HepG2 (cell line): ENCODE measurements at regions not wholly inside any gene's neighbourhood (a gene's known extent, or its start where the extent isn't known, plus 50 kb on each side); places are given as distances from the start of the nearest gene placed in this dataset.

Experiments
- ATAC-seq: fragments of 200-7000 bp; cut with Tn5 transposase; 3 replicates; pipeline ENCODE4 v1.9.1; 2020; ENCODE audit warnings: mild to moderate bottlenecking, moderate library complexity
- BruUV-seq: library from RNA; stranded (reverse); fragments of 400-500 nt; replicated peaks from 2 replicates; lab custom pipeline; 2021; lab: Mats Ljungman, UMichigan
- CTCF ChIA-PET: fragments of 300-600 bp; formaldehyde crosslinking; extraction: SDS; loops from one replicate; lab custom pipeline; 2021; ENCODE audit warnings: low total read pairs, inconsistent platforms, low intra/inter-chr PET ratio; lab: Yijun Ruan, JAX
- POLR2A ChIA-PET: fragments of 350-600 bp; sonication (Branson Sonifier 250); formaldehyde crosslinking; loops from one replicate; lab custom pipeline; 2020; ENCODE audit warnings: antibody characterized with exemption, inconsistent platforms; lab: Yijun Ruan, JAX
- DNase-seq: peaks from one replicate; pipeline ENCODE4 v3.0.0-alpha.2; 2015; ENCODE audit warnings: low spot score
- FAIRE-seq: peaks from 3 replicates; lab custom pipeline; 2011; peaks lifted over from hg19 to GRCh38; lab: Jason Lieb, UNC
- H2AFZ ChIP-seq: one replicate; pipeline ENCODE4 v1.6.1; 2011; ENCODE audit warnings: low read length, inconsistent platforms
- H3K27ac ChIP-seq: fragments of 300-600 bp; 3 replicates; pipeline ENCODE4 v1.8.0; 2011; ENCODE audit warnings: mixed run types, mild to moderate bottlenecking, mixed read lengths, low read length, inconsistent platforms; ENCODE audit not compliant: insufficient read depth; ENCODE audit errors: extremely low read length
- H3K27me3 ChIP-seq, 2 experiments: fragments of 200-600 bp in 1 of 2; 2 replicates in 1 of 2; 3 replicates in 1 of 2; pipeline versions ENCODE4 v1.6.0 to v1.8.0; 2011; ENCODE audit warnings: low read length in 2 of 2, mild to moderate bottlenecking in 2 of 2, moderate library complexity in 2 of 2, inconsistent platforms in 1 of 2; ENCODE audit not compliant: insufficient read depth in 2 of 2, control insufficient read depth in 1 of 2
- H3K36me3 ChIP-seq, 2 experiments: fragments of 200-600 bp in 1 of 2; replicated peaks in 1 of 2; 2 replicates in 1 of 2; 3 replicates in 1 of 2; pipeline versions ENCODE4 v1.5.1 to v1.8.0; 2011; ENCODE audit warnings: low read length in 2 of 2, inconsistent platforms in 1 of 2; ENCODE audit not compliant: insufficient read depth in 2 of 2, control insufficient read depth in 1 of 2
- H3K4me1 ChIP-seq: 2 replicates; pipeline ENCODE4 v1.5.1; 2012; ENCODE audit warnings: low read length, inconsistent platforms; ENCODE audit not compliant: insufficient read depth
- H3K4me2 ChIP-seq: 2 replicates; pipeline ENCODE4 v1.6.0; 2011; ENCODE audit warnings: low read depth, low read length, inconsistent platforms
- H3K4me3 ChIP-seq, 3 experiments: fragments of 200-600 bp in 1 of 3; sonication (generic), shearing (Covaris generic) in 1 of 3; replicated peaks in 1 of 3; 2 replicates each; pipeline ENCODE4 v1.5.1; 2011 to 2016; ENCODE audit warnings: low read length in 3 of 3, inconsistent platforms in 2 of 3, low read depth in 2 of 3, mild to moderate bottlenecking in 2 of 3, control low read depth in 1 of 3, mixed read lengths in 1 of 3; ENCODE audit not compliant: insufficient read depth in 1 of 3
- H3K79me2 ChIP-seq: one replicate; pipeline ENCODE4 v1.6.1; 2011; ENCODE audit warnings: low read length, inconsistent platforms; ENCODE audit not compliant: insufficient read depth
- H3K9ac ChIP-seq: 2 replicates; pipeline ENCODE4 v1.6.0; 2011; ENCODE audit warnings: mild to moderate bottlenecking, low read depth, low read length, inconsistent platforms; ENCODE audit not compliant: insufficient read depth
- H3K9me3 ChIP-seq: 2 replicates; pipeline ENCODE4 v1.5.1; 2012; ENCODE audit warnings: mild to moderate bottlenecking, low read length
- H4K20me1 ChIP-seq: 2 replicates; pipeline ENCODE4 v1.6.0; 2011; ENCODE audit warnings: inconsistent platforms, mild to moderate bottlenecking, low read length, moderate library complexity; ENCODE audit not compliant: insufficient read depth
- AKAP8 ChIP-seq: sonication (generic); formaldehyde crosslinking; IDR thresholded peaks from 2 replicates; pipeline ENCODE4 v1.5.1; 2020; ENCODE audit warnings: mild to moderate bottlenecking, missing genetic modification reagents
- CC2D1A ChIP-seq: sonication (generic); formaldehyde crosslinking; IDR thresholded peaks from 2 replicates; pipeline ENCODE4 v1.8.1; 2023; ENCODE audit warnings: mild to moderate bottlenecking, missing genetic modification reagents
- FOXK1 ChIP-seq: sonication (generic); formaldehyde crosslinking; IDR thresholded peaks from 2 replicates; pipeline ENCODE4 v1.4.0; 2020; ENCODE audit warnings: low read depth, missing genetic modification reagents, borderline replicate concordance
- GABPA ChIP-seq, 2 experiments: IDR thresholded peaks; 2 replicates each; pipeline ENCODE4 v1.6.1; 2011 to 2016; ENCODE audit warnings: low read depth in 2 of 2, low read length in 1 of 2, missing biosample characterization in 1 of 2, missing genetic modification characterization in 1 of 2
- HES4 ChIP-seq: sonication (generic); formaldehyde crosslinking; IDR thresholded peaks from 2 replicates; pipeline ENCODE4 v1.9.0; 2021; ENCODE audit warnings: mild to moderate bottlenecking, missing genetic modification reagents, borderline replicate concordance
- NCOA1 ChIP-seq: sonication (generic); formaldehyde crosslinking; IDR thresholded peaks from 2 replicates; pipeline ENCODE4 v1.9.0; 2021; ENCODE audit warnings: missing genetic modification reagents
- NFE2L2 ChIP-seq: fragments of 150-350 bp; IDR thresholded peaks from 2 replicates; pipeline ENCODE4 v1.6.1; 2014; ENCODE audit warnings: low read length
- NR2F2 ChIP-seq: IDR thresholded peaks from 2 replicates; pipeline ENCODE4 v1.6.1; 2012; ENCODE audit warnings: low read depth, inconsistent platforms, borderline replicate concordance
- POLR2AphosphoS5 ChIP-seq: IDR thresholded peaks from 2 replicates; pipeline ENCODE4 v1.6.1; 2012; ENCODE audit warnings: low read depth, low read length
- RAD51 ChIP-seq: fragments of 450-650 bp; IDR thresholded peaks from 2 replicates; pipeline ENCODE4 v1.6.1; 2016; ENCODE audit warnings: borderline replicate concordance
- ZNF24 ChIP-seq: fragments of 450-650 bp; IDR thresholded peaks from 2 replicates; pipeline ENCODE4 v1.6.1; 2017; ENCODE audit warnings: antibody characterized with exemption, mild to moderate bottlenecking
- ZNF335 ChIP-seq: sonication (generic); formaldehyde crosslinking; IDR thresholded peaks from 2 replicates; pipeline ENCODE4 v1.4.0; 2020; ENCODE audit warnings: missing genetic modification reagents
- ZNF552 ChIP-seq: sonication (generic); formaldehyde crosslinking; IDR thresholded peaks from 2 replicates; pipeline ENCODE4 v1.9.0; 2022; ENCODE audit warnings: missing genetic modification reagents, mild to moderate bottlenecking, borderline replicate concordance
- ZNF746 ChIP-seq: sonication (generic); formaldehyde crosslinking; IDR thresholded peaks from 2 replicates; pipeline ENCODE4 v1.8.0; 2022; ENCODE audit warnings: mild to moderate bottlenecking, missing genetic modification reagents
- ZSCAN9 ChIP-seq: IDR thresholded peaks from 2 replicates; pipeline ENCODE4 v1.6.1; 2016; ENCODE audit warnings: borderline replicate concordance
- WGBS: methylation state at CpG from one replicate; pipeline ENCODE4 v1.1.6; 2017; ENCODE audit warnings: low lambda C conversion rate; 5-methylcytosine and 5-hydroxymethylcytosine counted together
- in situ Hi-C: cut with HindIII; loops from 2 replicates; pipeline ENCODE4 v1.10.0; 2017; ENCODE audit warnings: low pct_unique_long_range_greater_than_20kb; ENCODE audit not compliant: extremely low pct_ligation_motif_present
- intact Hi-C: fragments of 100-400 bp; cut with micrococcal nuclease; formaldehyde crosslinking; loops from one replicate; pipeline ENCODE4 v1.10.0; 2022; ENCODE audit not compliant: unreplicated experiment
- TF ChIP-seq, protein P1 (sequence below): fragments of 450-650 bp; IDR thresholded peaks from 2 replicates; pipeline ENCODE4 v1.6.1; 2016
- TF ChIP-seq, protein P2 (sequence below): sonication (generic); formaldehyde crosslinking; IDR thresholded peaks from 2 replicates; pipeline ENCODE4 v1.8.1; 2023; ENCODE audit warnings: missing genetic modification reagents, inconsistent platforms, borderline replicate concordance
- TF ChIP-seq, protein P3 (sequence below): sonication (generic); formaldehyde crosslinking; IDR thresholded peaks from 2 replicates; pipeline ENCODE4 v1.4.0; 2020; ENCODE audit warnings: mild to moderate bottlenecking, missing genetic modification reagents

GRCh38 chr1:173333581-173333980, 126.5 kb upstream of the TNFSF4 start:
- no TSS peak for BruUV-seq

GRCh38 chr1:173337126-173337525, 130.0 kb upstream of the TNFSF4 start:
- Histone ChIP-seq H3K4me3 (no peak overlapping the region), H3K36me3 (no peaks in the 10 kb centered on the region), H4K20me1 (no peaks in the 10 kb centered on the region), H3K4me2 (no peak overlapping the region), H3K79me2 (no peaks in the 10 kb centered on the region), H3K27ac (no peak overlapping the region), H3K9ac (no peak overlapping the region), H3K9me3 (no peaks in the 10 kb centered on the region), H2AFZ (no peak overlapping the region), H3K27me3 (no peaks in the 10 kb centered on the region), H3K4me1 (peaks cover 8% of the 10 kb centered on the region; the same call in 1 of the 2 replicates)
- no peak for DNase-seq
- no TSS peak for BruUV-seq
- intact Hi-C loops (no loop called here), in situ Hi-C loops (no loop called here)
- ChIA-PET CTCF (no interaction called here), POLR2A (no interaction called here)
- ATAC-seq: no peak
- 33% methylated on average over 1 of the region's 1 CpG for WGBS
- FAIRE-seq: no peak
- TF ChIP-seq, protein P1, sequence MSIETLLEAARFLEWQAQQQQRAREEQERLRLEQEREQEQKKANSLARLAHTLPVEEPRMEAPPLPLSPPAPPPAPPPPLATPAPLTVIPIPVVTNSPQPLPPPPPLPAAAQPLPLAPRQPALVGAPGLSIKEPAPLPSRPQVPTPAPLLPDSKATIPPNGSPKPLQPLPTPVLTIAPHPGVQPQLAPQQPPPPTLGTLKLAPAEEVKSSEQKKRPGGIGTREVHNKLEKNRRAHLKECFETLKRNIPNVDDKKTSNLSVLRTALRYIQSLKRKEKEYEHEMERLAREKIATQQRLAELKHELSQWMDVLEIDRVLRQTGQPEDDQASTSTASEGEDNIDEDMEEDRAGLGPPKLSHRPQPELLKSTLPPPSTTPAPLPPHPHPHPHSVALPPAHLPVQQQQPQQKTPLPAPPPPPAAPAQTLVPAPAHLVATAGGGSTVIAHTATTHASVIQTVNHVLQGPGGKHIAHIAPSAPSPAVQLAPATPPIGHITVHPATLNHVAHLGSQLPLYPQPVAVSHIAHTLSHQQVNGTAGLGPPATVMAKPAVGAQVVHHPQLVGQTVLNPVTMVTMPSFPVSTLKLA: no peak
- TF ChIP-seq, protein P2, sequence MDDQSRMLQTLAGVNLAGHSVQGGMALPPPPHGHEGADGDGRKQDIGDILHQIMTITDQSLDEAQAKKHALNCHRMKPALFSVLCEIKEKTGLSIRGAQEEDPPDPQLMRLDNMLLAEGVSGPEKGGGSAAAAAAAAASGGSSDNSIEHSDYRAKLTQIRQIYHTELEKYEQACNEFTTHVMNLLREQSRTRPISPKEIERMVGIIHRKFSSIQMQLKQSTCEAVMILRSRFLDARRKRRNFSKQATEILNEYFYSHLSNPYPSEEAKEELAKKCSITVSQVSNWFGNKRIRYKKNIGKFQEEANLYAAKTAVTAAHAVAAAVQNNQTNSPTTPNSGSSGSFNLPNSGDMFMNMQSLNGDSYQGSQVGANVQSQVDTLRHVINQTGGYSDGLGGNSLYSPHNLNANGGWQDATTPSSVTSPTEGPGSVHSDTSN (CRISPR knock-in tag): no peak
- TF ChIP-seq ZNF335 (CRISPR knock-in tag) (no peak), HES4 (no peak), AKAP8 (CRISPR knock-in tag) (no peak), FOXK1 (CRISPR knock-in tag) (no peak), ZNF746 (CRISPR knock-in tag) (no peak), CC2D1A (no peak), NFE2L2 (no peak), GABPA (IDR thresholded peaks at IDR 0.05; ENCODE audit: low read depth, low read length) (no peak), GABPA (CRISPR knock-in tag; IDR thresholded peaks at IDR 0.05; ENCODE audit: low read depth) (no peak), ZNF552 (no peak), POLR2AphosphoS5 (no peak), RAD51 (no peak)
- TF ChIP-seq, protein P3, sequence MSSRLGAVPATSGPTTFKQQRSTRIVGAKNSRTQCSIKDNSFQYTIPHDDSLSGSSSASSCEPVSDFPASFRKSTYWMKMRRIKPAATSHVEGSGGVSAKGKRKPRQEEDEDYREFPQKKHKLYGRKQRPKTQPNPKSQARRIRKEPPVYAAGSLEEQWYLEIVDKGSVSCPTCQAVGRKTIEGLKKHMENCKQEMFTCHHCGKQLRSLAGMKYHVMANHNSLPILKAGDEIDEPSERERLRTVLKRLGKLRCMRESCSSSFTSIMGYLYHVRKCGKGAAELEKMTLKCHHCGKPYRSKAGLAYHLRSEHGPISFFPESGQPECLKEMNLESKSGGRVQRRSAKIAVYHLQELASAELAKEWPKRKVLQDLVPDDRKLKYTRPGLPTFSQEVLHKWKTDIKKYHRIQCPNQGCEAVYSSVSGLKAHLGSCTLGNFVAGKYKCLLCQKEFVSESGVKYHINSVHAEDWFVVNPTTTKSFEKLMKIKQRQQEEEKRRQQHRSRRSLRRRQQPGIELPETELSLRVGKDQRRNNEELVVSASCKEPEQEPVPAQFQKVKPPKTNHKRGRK: no peak

More at GRCh38 chr1:173333581-173333980, 126.5 kb upstream of the TNFSF4 start:
- Histone ChIP-seq H3K27ac (no peak overlapping the region), H3K36me3 (no peaks in the 10 kb centered on the region), H3K4me2 (no peak overlapping the region), H3K9ac (no peak overlapping the region), H3K4me3 (no peak overlapping the region), H2AFZ (no peak overlapping the region), H3K9me3 (no peaks in the 10 kb centered on the region), H3K4me1 (peaks cover 8% of the 10 kb centered on the region; the same call in 1 of the 2 replicates), H3K79me2 (no peaks in the 10 kb centered on the region), H4K20me1 (no peaks in the 10 kb centered on the region), H3K27me3 (no peaks in the 10 kb centered on the region)
- POLR2A ChIA-PET: no interaction called here
- DNase-seq (no peak), ATAC-seq (no peak), FAIRE-seq (no peak)
- 90% methylated on average over 1 of the region's 1 CpG for WGBS
- CTCF ChIA-PET: no interaction called here
- in situ Hi-C loops (no loop called here), intact Hi-C loops (no loop called here)
- no peak for TF ChIP-seq ZNF552
- TF ChIP-seq NCOA1 (CRISPR knock-in tag): no peak
- TF ChIP-seq ZSCAN9 (CRISPR knock-in tag): no peak
- TF ChIP-seq NR2F2: no peak
- TF ChIP-seq ZNF24: no peak
